ENCODE measurements at regions not wholly inside any gene's neighbourhood (a gene's known extent, or its start where the extent isn't known, plus 50 kb on each side); places are given as distances from the start of the nearest gene placed in this dataset.

GRCh38 chr11:19359221-19360000 lies 118.7 kb upstream of the E2F8 start:
- no peak for TF ChIP-seq CTCF (IDR thresholded peaks at IDR 0.05; ENCODE audit: insufficient read depth, low read length)
- TF ChIP-seq SPI1 (IDR thresholded peaks at IDR 0.05; ENCODE audit: borderline replicate concordance, low read depth) = no peak
- no peak for TF ChIP-seq GABPA (IDR thresholded peaks at IDR 0.05; ENCODE audit: low read depth)

Data from HL-60 (cell line).